A549 (cell line): ENCODE measurements at regions not wholly inside any gene's neighbourhood (a gene's known extent, or its start where the extent isn't known, plus 50 kb on each side); places are given as distances from the start of the nearest gene placed in this dataset.

Experiments
- ATAC-seq, 2 experiments: fragments of 200-7000 bp in 1 of 2; fragments of >200 bp in 1 of 2; cut with Nextera tagmentation in 1 of 2; cut with Tn5 transposase in 1 of 2; 3 replicates each; pipeline versions ENCODE4 v1.8.0 to v1.9.1; 2018 to 2020; ENCODE audit warnings: mild to moderate bottlenecking in 1 of 2, moderate library complexity in 1 of 2
- CTCF ChIA-PET: fragments of 300-600 bp; sonication (Branson Sonifier 250); formaldehyde crosslinking; extraction: SDS; loops from one replicate; lab custom pipeline; 2021; ENCODE audit warnings: antibody characterized with exemption, inconsistent platforms; lab: Yijun Ruan, JAX
- POLR2A ChIA-PET: fragments of 350-600 bp; formaldehyde crosslinking; extraction: SDS; loops from one replicate; lab custom pipeline; 2021; ENCODE audit warnings: antibody characterized with exemption, inconsistent platforms; lab: Yijun Ruan, JAX
- DNase-seq, 2 experiments: peaks; one replicate each; pipeline versions ENCODE4 v3.0.0 to v3.0.0-alpha.2; 2011 to 2016; ENCODE audit warnings: low read depth in 1 of 2, low spot score in 1 of 2
- FAIRE-seq: peaks from 2 replicates; lab custom pipeline; 2011; peaks lifted over from hg19 to GRCh38; lab: Jason Lieb, UNC
- H3K27ac ChIP-seq, 2 experiments: fragments of >200 bp; sonication (Bioruptor Twin); formaldehyde crosslinking; 3 replicates each; pipeline ENCODE4 v1.5.1; 2016 to 2017
- H3K4me1 ChIP-seq: fragments of >200 bp; sonication (Bioruptor Twin); formaldehyde crosslinking; 3 replicates; pipeline ENCODE4 v1.6.1; 2016
- H3K4me2 ChIP-seq: fragments of >200 bp; sonication (Bioruptor Twin); formaldehyde crosslinking; 3 replicates; pipeline ENCODE4 v1.6.1; 2016
- H3K4me3 ChIP-seq: fragments of >200 bp; sonication (Bioruptor Twin); formaldehyde crosslinking; 3 replicates; pipeline ENCODE4 v1.5.1; 2016
- H3K9me3 ChIP-seq: fragments of >200 bp; sonication (Bioruptor Twin); formaldehyde crosslinking; 3 replicates; pipeline ENCODE4 v1.6.1; 2016
- BCL3 ChIP-seq: fragments of >200 bp; sonication (Bioruptor Twin); formaldehyde crosslinking; IDR thresholded peaks from 3 replicates; pipeline ENCODE4 v1.6.1; 2016
- BHLHE40 ChIP-seq: IDR thresholded peaks from 2 replicates; pipeline ENCODE4 v1.6.1; 2012; ENCODE audit warnings: low read depth, low read length, inconsistent platforms
- CBX2 ChIP-seq: fragments of 200-600 bp; sonication (generic); IDR thresholded peaks from 2 replicates; pipeline ENCODE4 v1.6.1; 2016; ENCODE audit warnings: low read depth, mild to moderate bottlenecking, borderline replicate concordance
- CBX8 ChIP-seq: fragments of 200-600 bp; sonication (generic); IDR thresholded peaks from 2 replicates; pipeline ENCODE4 v1.6.1; 2016
- CTCF ChIP-seq: fragments of >200 bp; sonication (Bioruptor Twin); formaldehyde crosslinking; IDR thresholded peaks from 3 replicates; pipeline ENCODE4 v1.5.1; 2016
- E2F6 ChIP-seq: IDR thresholded peaks from 2 replicates; pipeline ENCODE4 v1.6.1; 2012; ENCODE audit warnings: low read depth, borderline replicate concordance
- ESRRA ChIP-seq: fragments of 150-350 bp; IDR thresholded peaks from 2 replicates; pipeline ENCODE4 v1.6.1; 2014; ENCODE audit warnings: mild to moderate bottlenecking, low read length, borderline replicate concordance
- FOSB ChIP-seq: fragments of 250-450 bp; sonication (Bioruptor Pico); IDR thresholded peaks from 2 replicates; pipeline ENCODE4 v1.5.0; 2020; ENCODE audit warnings: mild to moderate bottlenecking, moderate library complexity
- FOXS1 ChIP-seq: fragments of 250-450 bp; sonication (Bioruptor Pico); IDR thresholded peaks from 2 replicates; pipeline ENCODE4 v1.5.0; 2020; ENCODE audit warnings: mild to moderate bottlenecking, moderate library complexity
- MAFK ChIP-seq: fragments of 450-650 bp; IDR thresholded peaks from 2 replicates; pipeline ENCODE4 v1.6.1; 2014; ENCODE audit not compliant: partially characterized antibody
- NPAS2 ChIP-seq: fragments of 250-450 bp; sonication (Bioruptor Pico); IDR thresholded peaks from 2 replicates; pipeline ENCODE4 v1.8.0; 2022; ENCODE audit warnings: mild to moderate bottlenecking, moderate library complexity, borderline replicate concordance
- PHF8 ChIP-seq: fragments of 200-600 bp; sonication (generic); IDR thresholded peaks from 2 replicates; pipeline ENCODE4 v1.6.1; 2016; ENCODE audit warnings: low read depth, mild to moderate bottlenecking, antibody characterized with exemption, moderate library complexity, borderline replicate concordance
- SREBF2 ChIP-seq: fragments of 450-650 bp; IDR thresholded peaks from 2 replicates; pipeline ENCODE4 v1.6.1; 2014; ENCODE audit warnings: mild to moderate bottlenecking, moderate library complexity
- TP53 ChIP-seq: fragments of 250-450 bp; sonication (Bioruptor Pico); IDR thresholded peaks from 2 replicates; pipeline ENCODE4 v1.5.0; 2021; ENCODE audit warnings: mild to moderate bottlenecking, moderate library complexity
- ZFP36 ChIP-seq: fragments of 450-650 bp; IDR thresholded peaks from 2 replicates; pipeline ENCODE4 v1.6.1; 2014; ENCODE audit warnings: borderline replicate concordance; ENCODE audit not compliant: partially characterized antibody
- ZNF302 ChIP-seq: fragments of 250-450 bp; sonication (Bioruptor Pico); IDR thresholded peaks from 2 replicates; pipeline ENCODE4 v1.9.0; 2021; ENCODE audit warnings: inconsistent platforms, mild to moderate bottlenecking, moderate library complexity
- WGBS: methylation state at CpG from one replicate; pipeline ENCODE4 v1.1.6; 2017; ENCODE audit errors: missing lambda C conversion rate; 5-methylcytosine and 5-hydroxymethylcytosine counted together
- TF ChIP-seq, protein P1 (sequence below): fragments of 200-600 bp; sonication (generic); IDR thresholded peaks from 2 replicates; pipeline ENCODE4 v1.6.1; 2016; ENCODE audit warnings: antibody characterized with exemption, mild to moderate bottlenecking, moderate library complexity
- TF ChIP-seq, protein P2 (sequence below): fragments of 450-650 bp; IDR thresholded peaks from 2 replicates; pipeline ENCODE4 v1.6.1; 2014; ENCODE audit warnings: antibody characterized with exemption

DNA sequence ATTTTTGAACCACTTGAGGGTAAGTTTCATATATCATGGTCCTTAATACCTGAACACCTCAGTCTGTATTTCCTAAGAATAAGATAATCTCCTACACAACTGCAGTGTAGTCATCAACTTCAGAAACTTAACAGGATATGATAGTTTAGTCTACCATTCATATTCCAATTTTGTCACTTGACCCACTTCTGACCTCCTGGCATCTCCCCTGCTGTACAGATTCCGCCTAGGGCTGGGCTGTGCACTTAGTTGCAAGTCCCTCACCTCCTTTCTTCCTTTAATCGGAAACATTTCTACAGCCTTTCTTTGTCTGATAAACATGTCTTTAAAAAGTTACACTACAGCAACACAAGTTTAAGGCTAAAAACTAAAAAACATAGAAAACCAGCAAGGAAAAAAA is 218.4 kb upstream of the SLCO3A1 start:
- POLR2A ChIA-PET: no interaction called here
- DNase-seq (no peak), ATAC-seq (no peak), FAIRE-seq (no peak)
- WGBS: 56% methylated on average over 2 of the region's 2 CpGs
- Histone ChIP-seq H3K27ac (no peak overlapping the region), H3K4me1 (no peaks in the 10 kb centered on the region), H3K4me2 (no peak overlapping the region), H3K9me3 (no peaks in the 10 kb centered on the region), H3K4me3 (no peak overlapping the region)
- CTCF ChIA-PET: no interaction called here
- TF ChIP-seq, protein P1, sequence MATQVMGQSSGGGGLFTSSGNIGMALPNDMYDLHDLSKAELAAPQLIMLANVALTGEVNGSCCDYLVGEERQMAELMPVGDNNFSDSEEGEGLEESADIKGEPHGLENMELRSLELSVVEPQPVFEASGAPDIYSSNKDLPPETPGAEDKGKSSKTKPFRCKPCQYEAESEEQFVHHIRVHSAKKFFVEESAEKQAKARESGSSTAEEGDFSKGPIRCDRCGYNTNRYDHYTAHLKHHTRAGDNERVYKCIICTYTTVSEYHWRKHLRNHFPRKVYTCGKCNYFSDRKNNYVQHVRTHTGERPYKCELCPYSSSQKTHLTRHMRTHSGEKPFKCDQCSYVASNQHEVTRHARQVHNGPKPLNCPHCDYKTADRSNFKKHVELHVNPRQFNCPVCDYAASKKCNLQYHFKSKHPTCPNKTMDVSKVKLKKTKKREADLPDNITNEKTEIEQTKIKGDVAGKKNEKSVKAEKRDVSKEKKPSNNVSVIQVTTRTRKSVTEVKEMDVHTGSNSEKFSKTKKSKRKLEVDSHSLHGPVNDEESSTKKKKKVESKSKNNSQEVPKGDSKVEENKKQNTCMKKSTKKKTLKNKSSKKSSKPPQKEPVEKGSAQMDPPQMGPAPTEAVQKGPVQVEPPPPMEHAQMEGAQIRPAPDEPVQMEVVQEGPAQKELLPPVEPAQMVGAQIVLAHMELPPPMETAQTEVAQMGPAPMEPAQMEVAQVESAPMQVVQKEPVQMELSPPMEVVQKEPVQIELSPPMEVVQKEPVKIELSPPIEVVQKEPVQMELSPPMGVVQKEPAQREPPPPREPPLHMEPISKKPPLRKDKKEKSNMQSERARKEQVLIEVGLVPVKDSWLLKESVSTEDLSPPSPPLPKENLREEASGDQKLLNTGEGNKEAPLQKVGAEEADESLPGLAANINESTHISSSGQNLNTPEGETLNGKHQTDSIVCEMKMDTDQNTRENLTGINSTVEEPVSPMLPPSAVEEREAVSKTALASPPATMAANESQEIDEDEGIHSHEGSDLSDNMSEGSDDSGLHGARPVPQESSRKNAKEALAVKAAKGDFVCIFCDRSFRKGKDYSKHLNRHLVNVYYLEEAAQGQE: no peak
- no peak for TF ChIP-seq SREBF2
- no peak for TF ChIP-seq CBX8
- no peak for TF ChIP-seq ZFP36
- no peak for TF ChIP-seq E2F6
- TF ChIP-seq, protein P2, sequence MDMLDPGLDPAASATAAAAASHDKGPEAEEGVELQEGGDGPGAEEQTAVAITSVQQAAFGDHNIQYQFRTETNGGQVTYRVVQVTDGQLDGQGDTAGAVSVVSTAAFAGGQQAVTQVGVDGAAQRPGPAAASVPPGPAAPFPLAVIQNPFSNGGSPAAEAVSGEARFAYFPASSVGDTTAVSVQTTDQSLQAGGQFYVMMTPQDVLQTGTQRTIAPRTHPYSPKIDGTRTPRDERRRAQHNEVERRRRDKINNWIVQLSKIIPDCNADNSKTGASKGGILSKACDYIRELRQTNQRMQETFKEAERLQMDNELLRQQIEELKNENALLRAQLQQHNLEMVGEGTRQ: no peak
- no peak for TF ChIP-seq CTCF
- TF ChIP-seq NPAS2: no peak
- no peak for TF ChIP-seq TP53 (CRISPR knock-in tag)
- TF ChIP-seq BCL3: no peak
- no peak for TF ChIP-seq MAFK
- TF ChIP-seq ESRRA: no peak
- no peak for TF ChIP-seq BHLHE40
- TF ChIP-seq FOXS1 (CRISPR knock-in tag): no peak
- no peak for TF ChIP-seq PHF8
- TF ChIP-seq CBX2: no peak
- TF ChIP-seq ZNF302 (CRISPR knock-in tag): no peak

DNA sequence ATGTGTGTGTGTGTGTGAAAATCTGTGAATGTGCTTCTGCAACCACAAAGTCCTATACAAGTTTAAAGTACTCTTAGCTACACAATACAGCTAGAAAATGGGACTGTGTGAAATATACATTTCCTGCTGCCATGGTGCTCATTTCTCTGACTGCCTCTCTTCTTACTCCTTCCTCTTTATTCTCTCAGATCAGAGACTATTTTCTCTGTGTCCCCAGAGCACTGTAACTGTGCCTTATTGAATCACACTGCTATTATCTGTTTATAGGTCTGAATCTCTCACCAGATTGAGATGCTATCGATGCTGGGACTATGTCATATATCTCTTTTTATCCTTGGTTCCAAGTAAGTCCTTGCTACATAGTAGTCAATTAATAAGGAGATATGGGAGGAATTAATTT is 217.9 kb upstream of the SLCO3A1 start:
- 17% methylated on average over 1 of the region's 1 CpG for WGBS
- H3K9me3 ChIP-seq: no peaks in the 10 kb centered on the region
- POLR2A ChIA-PET: no interaction called here
- H3K4me2 ChIP-seq: no peak overlapping the region
- ATAC-seq (no peak), FAIRE-seq (peak; percentile 73), DNase-seq (no peak)
- H3K4me1 ChIP-seq: no peaks in the 10 kb centered on the region
- CTCF ChIA-PET: no interaction called here
- no peak overlapping the region for H3K27ac ChIP-seq
- TF ChIP-seq FOSB: no peak
- TF ChIP-seq NPAS2: no peak
- TF ChIP-seq, protein P1: no peak
- H3K4me3 ChIP-seq: no peak overlapping the region
